H54 (cell line): ENCODE measurements at regions not wholly inside any gene's neighbourhood (a gene's known extent, or its start where the extent isn't known, plus 50 kb on each side); places are given as distances from the start of the nearest gene placed in this dataset.

Experiments
- DNase-seq: peaks from one replicate; pipeline ENCODE4 v3.0.0; 2011; ENCODE audit warnings: low spot score, mixed read lengths; ENCODE audit not compliant: insufficient read length
- FAIRE-seq: peaks from 3 replicates; lab custom pipeline; 2011; peaks lifted over from hg19 to GRCh38; lab: Jason Lieb, UNC
- POLR2A ChIP-seq: IDR thresholded peaks from 2 replicates; pipeline ENCODE4 v1.6.1; 2011; ENCODE audit warnings: low read depth, mild to moderate bottlenecking, low read length

GRCh38 chr2:173754837-173755236 lies 210.3 kb downstream of the SP3 start:
- FAIRE-seq (no peak), DNase-seq (no peak)
- no peak for TF ChIP-seq POLR2A

- FAIRE-seq: no peak
- DNase-seq: no peak
- TF ChIP-seq POLR2A: no peak
Observed at GRCh38 chr2:173755798-173756197, 209.4 kb downstream of the SP3 start.

GRCh38 chr2:173759959-173760358 lies 205.2 kb downstream of the SP3 start:
- DNase-seq: no peak
- TF ChIP-seq POLR2A: no peak
- FAIRE-seq: no peak

GRCh38 chr2:173760553-173760952 lies 204.6 kb downstream of the SP3 start:
- no peak for TF ChIP-seq POLR2A
- FAIRE-seq (no peak), DNase-seq (no peak)

- TF ChIP-seq POLR2A: no peak
- no peak for DNase-seq
- no peak for FAIRE-seq
Observed at GRCh38 chr2:173761603-173762119, 203.5 kb downstream of the SP3 start.

- DNase-seq (no peak), FAIRE-seq (no peak)
- no peak for TF ChIP-seq POLR2A
Observed at GRCh38 chr2:173762221-173762620, 203.0 kb downstream of the SP3 start.

- FAIRE-seq (no peak), DNase-seq (no peak)
- TF ChIP-seq POLR2A: no peak
Observed at GRCh38 chr2:173762864-173763263, 202.3 kb downstream of the SP3 start.

- TF ChIP-seq POLR2A: no peak
- no peak for FAIRE-seq
- no peak for DNase-seq
Observed at GRCh38 chr2:173763641-173764040, 201.5 kb downstream of the SP3 start.

GRCh38 chr2:173764094-173764493 lies 201.1 kb downstream of the SP3 start:
- DNase-seq (no peak), FAIRE-seq (no peak)
- TF ChIP-seq POLR2A: no peak

- no peak for FAIRE-seq
- DNase-seq: no peak
- no peak for TF ChIP-seq POLR2A
Observed at GRCh38 chr2:173766537-173767289, 198.5 kb downstream of the SP3 start.

GRCh38 chr2:173770947-173771678 lies 194.1 kb downstream of the SP3 start:
- FAIRE-seq: no peak

GRCh38 chr2:173772205-173772604 lies 193.0 kb downstream of the SP3 start:
- no peak for FAIRE-seq

More at GRCh38 chr2:173770947-173771678, 194.1 kb downstream of the SP3 start:
- no peak for DNase-seq
- TF ChIP-seq POLR2A: no peak

GRCh38 chr2:173773076-173773475 lies 192.1 kb downstream of the SP3 start:
- TF ChIP-seq POLR2A: no peak
- no peak for FAIRE-seq
- no peak for DNase-seq

More at GRCh38 chr2:173772205-173772604, 193.0 kb downstream of the SP3 start:
- TF ChIP-seq POLR2A: no peak
- no peak for DNase-seq

GRCh38 chr2:173775440-173775839 lies 189.7 kb downstream of the SP3 start:
- DNase-seq: no peak
- FAIRE-seq: no peak
- no peak for TF ChIP-seq POLR2A
